ENCODE measurements at regions not wholly inside any gene's neighbourhood (a gene's known extent, or its start where the extent isn't known, plus 50 kb on each side); places are given as distances from the start of the nearest gene placed in this dataset.

DNA sequence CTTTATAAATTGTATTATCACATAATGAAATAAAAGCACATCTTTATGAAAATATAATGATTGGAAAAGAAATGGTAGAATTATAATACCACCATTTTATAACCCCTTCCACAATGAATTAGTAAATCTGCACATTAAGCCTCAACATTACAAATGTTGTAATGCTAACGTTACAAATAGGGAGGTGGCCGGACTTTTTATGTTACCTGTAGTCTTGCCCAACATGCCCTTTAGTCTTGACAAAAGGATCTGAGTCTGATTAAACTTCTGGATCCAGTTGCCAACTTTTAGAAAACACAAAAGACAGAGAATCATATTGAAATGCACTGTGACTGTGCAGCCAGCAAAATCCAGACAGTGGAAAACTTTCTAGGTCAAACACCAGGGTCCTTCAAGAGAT is 617.3 kb downstream of the KCNJ3 start:
- Histone ChIP-seq H4K91ac (replicated peaks; ENCODE audit: insufficient read length, low read length) (no peak overlapping the region), H3K23me2 (ENCODE audit: low read depth, low read length) (no peaks in the 10 kb centered on the region), H2BK20ac (ENCODE audit: low read length) (no peak overlapping the region), H3K36me3 (ENCODE audit: control insufficient read depth in 2 of 4, insufficient read depth in 4 of 4, low read length in 3 of 4) (no peaks in the 10 kb centered on the region), H3K4me2 (ENCODE audit: insufficient read depth in 1 of 2, low read depth in 2 of 2, low read length in 2 of 2) (no peak overlapping the region), H3K79me2 (ENCODE audit: control insufficient read depth in 1 of 2, insufficient read depth in 2 of 2, low read length in 2 of 2) (no peaks in the 10 kb centered on the region), H3K27me3 (replicated peaks in 1 of 4; ENCODE audit: control insufficient read depth in 3 of 4, extremely low read depth in 1 of 4, insufficient read depth in 3 of 4, low read length in 3 of 4) (peaks cover 0 to 1% (median 0%) of the 10 kb centered on the region in 4 experiments; a peak in 1 of 7 replicates), H4K20me1 (replicated peaks in 1 of 2; ENCODE audit: control insufficient read depth in 1 of 2, insufficient read depth in 2 of 2, low read length in 2 of 2) (no peaks in the 10 kb centered on the region), H2BK15ac (ENCODE audit: low read length) (no peak overlapping the region), H4K8ac (ENCODE audit: extremely low read depth, insufficient read depth, low read length) (no peak overlapping the region), H3K14ac (ENCODE audit: insufficient read length) (no peak overlapping the region), H2BK12ac (ENCODE audit: low read depth, low read length) (no peak overlapping the region), H2BK5ac (ENCODE audit: low read depth, low read length) (no peak overlapping the region), H3K4me1 (replicated peaks in 1 of 4; ENCODE audit: control insufficient read depth in 3 of 4, insufficient read depth in 4 of 4, low read length in 3 of 4) (no peaks in the 10 kb centered on the region), H3K23ac (ENCODE audit: insufficient read length) (no peak overlapping the region), H3K9me3 (ENCODE audit: insufficient read depth in 2 of 2, low read depth in 1 of 2, low read length in 1 of 2) (no peaks in the 10 kb centered on the region), H3K4ac (replicated peaks; ENCODE audit: insufficient read length, low read depth, low read length) (no peak overlapping the region), H3K4me3 (ENCODE audit: extremely low read depth in 1 of 4, insufficient read depth in 2 of 4, low read depth in 3 of 4, low read length in 4 of 4) (no peak overlapping the region), H3K27ac (ENCODE audit: low read depth, low read length) (no peak overlapping the region), H2AFZ (ENCODE audit: low read length) (0 out of 2 replicates have a peak overlapping the region, but pooled peaks have one; percentile 22), H2BK120ac (replicated peaks; ENCODE audit: low read depth, low read length) (no peak overlapping the region), H3K9ac (replicated peaks in 1 of 4; ENCODE audit: extremely low read depth in 1 of 4, low read depth in 3 of 4, low read length in 3 of 4) (no peak overlapping the region), H2AK5ac (ENCODE audit: low read depth, low read length) (no peak overlapping the region), H3K56ac (replicated peaks; ENCODE audit: insufficient read length, low read depth, low read length) (no peak overlapping the region), H3K79me1 (ENCODE audit: low read depth, low read length) (no peaks in the 10 kb centered on the region), H3K18ac (ENCODE audit: extremely low read depth, low read length) (no peak overlapping the region), H4K5ac (ENCODE audit: insufficient read length, low read depth, low read length) (no peak overlapping the region)
- POLR2A ChIA-PET (ENCODE audit: partially characterized antibody): no interaction called here
- WGBS, 2 experiments (ENCODE audit: extremely low coverage in 1 of 2, insufficient coverage in 1 of 2, insufficient read length in 1 of 2, insufficient replicate concordance in 2 of 2, low coverage in 1 of 2, low lambda C conversion rate in 2 of 2, missing lambda C conversion rate in 1 of 2): 90% methylated on average over 2 of the region's 2 CpGs; no CpG with 5 or more reads in 1 of the 2 experiments
- FAIRE-seq (no peak), DNase-seq (ENCODE audit: low read depth in 1 of 2, low spot score in 2 of 2) (no peak)
- CTCF ChIA-PET (ENCODE audit: partially characterized antibody): no interaction called here
- TF ChIP-seq CREB1 (IDR thresholded peaks at IDR 0.05) (no peak), ASH2L (IDR thresholded peaks at IDR 0.05; ENCODE audit: low read length) (no peak), TAF1 (IDR thresholded peaks at IDR 0.05; ENCODE audit: low read depth, low read length) (no peak), SUZ12 (IDR thresholded peaks at IDR 0.05; ENCODE audit: low read length) (no peak), POLR2A (IDR thresholded peaks at IDR 0.05; ENCODE audit: control extremely low read depth in 1 of 2, low read depth in 2 of 2, low read length in 2 of 2) (no peak), BACH1 (IDR thresholded peaks at IDR 0.05; ENCODE audit: low read length) (no peak), CHD2 (IDR thresholded peaks at IDR 0.05; ENCODE audit: low read length) (no peak), TCF12 (IDR thresholded peaks at IDR 0.05; ENCODE audit: low read depth, low read length) (no peak), RXRA (IDR thresholded peaks at IDR 0.05; ENCODE audit: insufficient read depth, low read depth, low read length) (no peak), CHD1 (IDR thresholded peaks at IDR 0.05; ENCODE audit: low read depth, low read length) (no peak), JUND (IDR thresholded peaks at IDR 0.05; ENCODE audit: low read length) (no peak), RFX5 (IDR thresholded peaks at IDR 0.05; ENCODE audit: borderline replicate concordance, low read depth, low read length) (no peak)
- TF ChIP-seq, protein P1, sequence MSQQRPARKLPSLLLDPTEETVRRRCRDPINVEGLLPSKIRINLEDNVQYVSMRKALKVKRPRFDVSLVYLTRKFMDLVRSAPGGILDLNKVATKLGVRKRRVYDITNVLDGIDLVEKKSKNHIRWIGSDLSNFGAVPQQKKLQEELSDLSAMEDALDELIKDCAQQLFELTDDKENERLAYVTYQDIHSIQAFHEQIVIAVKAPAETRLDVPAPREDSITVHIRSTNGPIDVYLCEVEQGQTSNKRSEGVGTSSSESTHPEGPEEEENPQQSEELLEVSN (IDR thresholded peaks at IDR 0.05): no peak
- TF ChIP-seq, protein P2, sequence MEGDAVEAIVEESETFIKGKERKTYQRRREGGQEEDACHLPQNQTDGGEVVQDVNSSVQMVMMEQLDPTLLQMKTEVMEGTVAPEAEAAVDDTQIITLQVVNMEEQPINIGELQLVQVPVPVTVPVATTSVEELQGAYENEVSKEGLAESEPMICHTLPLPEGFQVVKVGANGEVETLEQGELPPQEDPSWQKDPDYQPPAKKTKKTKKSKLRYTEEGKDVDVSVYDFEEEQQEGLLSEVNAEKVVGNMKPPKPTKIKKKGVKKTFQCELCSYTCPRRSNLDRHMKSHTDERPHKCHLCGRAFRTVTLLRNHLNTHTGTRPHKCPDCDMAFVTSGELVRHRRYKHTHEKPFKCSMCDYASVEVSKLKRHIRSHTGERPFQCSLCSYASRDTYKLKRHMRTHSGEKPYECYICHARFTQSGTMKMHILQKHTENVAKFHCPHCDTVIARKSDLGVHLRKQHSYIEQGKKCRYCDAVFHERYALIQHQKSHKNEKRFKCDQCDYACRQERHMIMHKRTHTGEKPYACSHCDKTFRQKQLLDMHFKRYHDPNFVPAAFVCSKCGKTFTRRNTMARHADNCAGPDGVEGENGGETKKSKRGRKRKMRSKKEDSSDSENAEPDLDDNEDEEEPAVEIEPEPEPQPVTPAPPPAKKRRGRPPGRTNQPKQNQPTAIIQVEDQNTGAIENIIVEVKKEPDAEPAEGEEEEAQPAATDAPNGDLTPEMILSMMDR (IDR thresholded peaks at IDR 0.05; ENCODE audit: control extremely low read depth in 1 of 3, insufficient read depth in 1 of 3, low read depth in 1 of 3, low read length in 3 of 3): no peak

Data from H1 (cell line).